ENCODE measurements at regions not wholly inside any gene's neighbourhood (a gene's known extent, or its start where the extent isn't known, plus 50 kb on each side); places are given as distances from the start of the nearest gene placed in this dataset.

GRCh38 chr13:67880916-67881315 lies 650.8 kb upstream of the PCDH9 start:
- TF ChIP-seq CTCF (IDR thresholded peaks at IDR 0.05; ENCODE audit: low read depth, low read length, poor library complexity, severe bottlenecking) = no peak
- TF ChIP-seq EZH2phosphoT487 (IDR thresholded peaks at IDR 0.05; ENCODE audit: borderline replicate concordance, low read length) = no peak

Measured in DOHH2 (cell line).